ENCODE measurements at regions not wholly inside any gene's neighbourhood (a gene's known extent, or its start where the extent isn't known, plus 50 kb on each side); places are given as distances from the start of the nearest gene placed in this dataset.

- Mint-ChIP-seq H3K27me3 (ENCODE audit: low read depth) (no peaks in the 10 kb centered on the region), H3K9me3 (peaks cover 3% of the 10 kb centered on the region), H3K4me1 (no peaks in the 10 kb centered on the region), H3K4me3 (no peak overlapping the region), H3K36me3 (ENCODE audit: low read depth) (no peaks in the 10 kb centered on the region), H3K27ac (ENCODE audit: unreplicated experiment) (no peak overlapping the region)
- TF ChIP-seq CTCF (conservative IDR thresholded peaks at IDR 0.05): no peak
- DNase-seq (ENCODE audit: low read depth, low spot score): no peak
These were observed 610.5 kb downstream of the ACTL7B start for GRCh38 chr9:108245331-108245730.

- no peaks in the 10 kb centered on the region for H3K4me1 Mint-ChIP-seq
- no peak for DNase-seq (ENCODE audit: low read depth, low spot score)
These were observed 611.1 kb downstream of the ACTL7B start for GRCh38 chr9:108244686-108245085.

GRCh38 chr9:108241384-108242073 lies 614.3 kb downstream of the ACTL7B start:
- Mint-ChIP-seq H3K27me3 (ENCODE audit: low read depth) (no peaks in the 10 kb centered on the region), H3K36me3 (ENCODE audit: low read depth) (no peaks in the 10 kb centered on the region), H3K27ac (ENCODE audit: unreplicated experiment) (no peak overlapping the region), H3K9me3 (peaks cover 3% of the 10 kb centered on the region), H3K4me3 (no peak overlapping the region), H3K4me1 (no peaks in the 10 kb centered on the region)
- no peak for TF ChIP-seq CTCF (conservative IDR thresholded peaks at IDR 0.05)
- no peak for DNase-seq (ENCODE audit: low read depth, low spot score)

More at GRCh38 chr9:108244686-108245085, 611.1 kb downstream of the ACTL7B start:
- TF ChIP-seq CTCF (conservative IDR thresholded peaks at IDR 0.05): no peak
- no peak overlapping the region for H3K27ac Mint-ChIP-seq (ENCODE audit: unreplicated experiment)
- H3K9me3 Mint-ChIP-seq: peaks cover 3% of the 10 kb centered on the region
- H3K27me3 Mint-ChIP-seq (ENCODE audit: low read depth): no peaks in the 10 kb centered on the region
- no peak overlapping the region for H3K4me3 Mint-ChIP-seq
- H3K36me3 Mint-ChIP-seq (ENCODE audit: low read depth): no peaks in the 10 kb centered on the region

- TF ChIP-seq CTCF (conservative IDR thresholded peaks at IDR 0.05): no peak
- no peaks in the 10 kb centered on the region for H3K36me3 Mint-ChIP-seq (ENCODE audit: low read depth)
- H3K4me3 Mint-ChIP-seq: no peak overlapping the region
- H3K27ac Mint-ChIP-seq (ENCODE audit: unreplicated experiment): no peak overlapping the region
- peaks cover 3% of the 10 kb centered on the region for H3K9me3 Mint-ChIP-seq
- no peak for DNase-seq (ENCODE audit: low read depth, low spot score)
- no peaks in the 10 kb centered on the region for H3K4me1 Mint-ChIP-seq
- no peaks in the 10 kb centered on the region for H3K27me3 Mint-ChIP-seq (ENCODE audit: low read depth)
These were observed 616.0 kb downstream of the ACTL7B start for GRCh38 chr9:108239696-108240321.

GRCh38 chr9:108235609-108236008 lies 620.2 kb downstream of the ACTL7B start:
- Mint-ChIP-seq H3K27ac (ENCODE audit: unreplicated experiment) (no peak overlapping the region), H3K4me3 (no peak overlapping the region), H3K4me1 (no peaks in the 10 kb centered on the region), H3K27me3 (ENCODE audit: low read depth) (no peaks in the 10 kb centered on the region), H3K36me3 (ENCODE audit: low read depth) (no peaks in the 10 kb centered on the region), H3K9me3 (no peaks in the 10 kb centered on the region)
- no peak for DNase-seq (ENCODE audit: low read depth, low spot score)
- no peak for TF ChIP-seq CTCF (conservative IDR thresholded peaks at IDR 0.05)

Data from neural crest cell (in vitro differentiated cells).